H1 (cell line): ENCODE measurements at regions not wholly inside any gene's neighbourhood (a gene's known extent, or its start where the extent isn't known, plus 50 kb on each side); places are given as distances from the start of the nearest gene placed in this dataset.

Experiments used
- ATF3 ChIP-seq: IDR thresholded peaks from 2 replicates; pipeline ENCODE4 v1.6.1; 2011; ENCODE audit warnings: low read depth, mild to moderate bottlenecking, low read length; ENCODE audit not compliant: insufficient read depth
- RFX5 ChIP-seq: IDR thresholded peaks from 2 replicates; pipeline ENCODE4 v1.6.1; 2011; ENCODE audit warnings: low read depth, low read length, improper control_type of control experiment, borderline replicate concordance
- RXRA ChIP-seq: IDR thresholded peaks from 2 replicates; pipeline ENCODE4 v1.6.1; 2011; ENCODE audit warnings: low read depth, mild to moderate bottlenecking, low read length, moderate library complexity; ENCODE audit not compliant: insufficient read depth
- TEAD4 ChIP-seq: IDR thresholded peaks from 2 replicates; pipeline ENCODE4 v1.6.1; 2012; ENCODE audit warnings: low read depth, low read length, inconsistent platforms, mixed read lengths

- TF ChIP-seq RXRA (no peak), ATF3 (no peak), RFX5 (no peak), TEAD4 (no peak; the same call in 1 of the 2 replicates)
- TF ChIP-seq, all 59 proteins: peak for 2
Measured at GRCh38 chr6:88238065-88238464, 71.9 kb upstream of the CNR1 start (continued).
